ENCODE measurements at regions not wholly inside any gene's neighbourhood (a gene's known extent, or its start where the extent isn't known, plus 50 kb on each side); places are given as distances from the start of the nearest gene placed in this dataset.

DNA sequence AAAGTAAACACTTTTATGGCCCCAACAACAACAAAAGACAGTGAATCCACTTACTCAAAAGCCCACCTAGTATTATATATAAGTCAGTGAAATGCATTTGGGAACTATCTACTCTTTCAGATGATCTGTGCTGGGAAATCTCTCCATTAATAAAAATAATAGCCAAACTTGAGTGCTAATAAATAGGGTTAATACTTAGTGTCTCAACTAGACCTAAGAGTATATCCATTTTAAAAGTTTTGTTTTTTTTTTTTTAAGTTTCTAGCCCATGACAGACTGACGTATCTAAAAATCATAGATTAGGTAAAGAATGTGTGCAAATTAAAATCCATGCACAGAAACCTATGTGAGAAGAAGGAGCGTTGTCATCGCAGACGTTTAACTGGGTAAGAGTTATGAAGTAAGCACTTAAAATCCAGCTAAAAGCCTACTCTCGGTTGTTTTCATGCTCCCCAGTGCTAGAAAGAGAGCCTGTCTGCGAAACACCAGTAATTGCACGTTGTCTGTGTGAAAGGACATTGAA is 83.4 kb upstream of the PELI1 start:
- H3K4me3 ChIP-seq: peak overlapping the region; percentile 27 to 45 (median 37)

DNA sequence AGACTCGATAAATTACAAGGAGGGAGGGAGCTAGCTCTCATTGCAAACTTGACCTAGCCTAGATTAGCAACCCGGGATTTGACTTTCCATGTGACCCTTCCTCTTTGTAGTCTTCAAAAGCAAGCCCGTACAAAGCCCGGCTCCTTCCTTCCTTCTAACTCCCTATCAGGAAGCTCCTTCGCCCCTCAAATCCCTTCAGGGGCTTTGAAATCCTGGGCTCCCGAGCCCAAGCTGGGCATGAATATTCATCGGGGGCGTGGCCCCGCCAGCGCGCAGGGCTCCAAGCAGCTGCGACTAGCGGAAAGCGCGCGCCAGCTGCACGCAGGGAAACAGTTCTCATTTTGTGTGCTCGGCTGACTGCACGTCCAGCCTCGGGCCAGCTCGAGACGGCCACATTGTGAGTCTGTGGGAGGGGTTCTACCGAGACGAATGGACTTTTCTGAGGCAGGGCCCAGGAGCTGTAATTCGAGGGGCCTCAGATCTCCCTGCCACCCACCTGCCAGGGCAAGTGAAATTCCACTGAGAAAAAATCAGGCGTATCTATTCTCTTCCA is 84.0 kb upstream of the PELI1 start:
- WGBS, 10 experiments: 0 to 6% (median 1%) methylated on average over 1 to 16 of the region's 26 CpGs
- peaks cover 16 to 20% of the 10 kb centered on the region in 2 donors for H3K4me1 ChIP-seq (replicated peaks in 1 of 2)
- ATAC-seq (replicated peaks in 6 of 8): peak; percentile 96 to 99 (median 98)
- H3K27ac ChIP-seq: peak overlapping the region; percentile 51 to 72
- in situ Hi-C loops (cut with MboI; ENCODE audit: low pct_unique_long_range_greater_than_20kb in 2 of 9, low sequenced_read_pairs in 9 of 9, unreplicated experiment in 9 of 9): no loop called here
- H3K4me3 ChIP-seq: peak overlapping the region; percentile 27 to 45 (median 37)

More for the DNA sequence above, 83.4 kb upstream of the PELI1 start:
- Histone ChIP-seq H3K27ac (peak overlapping the region; percentile 16 to 43), H3K4me1 (replicated peaks in 1 of 2) (peaks cover 21 to 25% of the 10 kb centered on the region in 2 donors)
- WGBS, 10 experiments: 0 to 40% (median 16%) methylated on average over 2 to 7 of the region's 7 CpGs; no CpG with 5 or more reads in 1 of the 10 experiments
- in situ Hi-C loops (cut with MboI; ENCODE audit: low pct_unique_long_range_greater_than_20kb in 2 of 9, low sequenced_read_pairs in 9 of 9, unreplicated experiment in 9 of 9): no loop called here
- peak in 1 of 8 experiments; percentile 77 for ATAC-seq (replicated peaks in 6 of 8)

DNA sequence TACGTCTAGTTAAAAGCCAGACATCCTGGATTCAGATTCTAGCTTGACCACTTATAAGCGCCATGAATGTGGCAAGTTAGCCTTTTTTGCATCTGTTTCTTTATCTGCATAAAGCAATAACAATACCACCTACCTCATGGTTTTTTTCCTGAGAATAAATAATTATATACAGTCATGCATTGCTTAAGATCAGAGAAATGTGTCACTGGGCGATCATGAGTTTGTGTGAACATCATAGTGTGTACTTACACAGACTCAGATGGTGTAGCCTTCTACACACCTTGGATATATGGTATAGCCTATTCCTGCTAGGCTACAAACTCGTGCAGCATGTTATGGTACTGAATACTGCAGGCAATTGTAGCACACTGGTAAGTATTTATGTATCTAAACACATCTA is 84.7 kb upstream of the PELI1 start:
- H3K4me1 ChIP-seq (replicated peaks in 1 of 2): peaks cover 13 to 16% of the 10 kb centered on the region in 2 donors
- peak overlapping the region in 4 of 5 donors; percentile 27 to 39 (median 34) for H3K4me3 ChIP-seq
- in situ Hi-C loops (cut with MboI; ENCODE audit: low pct_unique_long_range_greater_than_20kb in 2 of 9, low sequenced_read_pairs in 9 of 9, unreplicated experiment in 9 of 9): no loop called here
- no peak for ATAC-seq (replicated peaks in 6 of 8)
- 57 to 100% (median 77%) methylated on average over 1 to 4 of the region's 4 CpGs for WGBS, 10 experiments
- peak overlapping the region; percentile 51 to 72 for H3K27ac ChIP-seq

DNA sequence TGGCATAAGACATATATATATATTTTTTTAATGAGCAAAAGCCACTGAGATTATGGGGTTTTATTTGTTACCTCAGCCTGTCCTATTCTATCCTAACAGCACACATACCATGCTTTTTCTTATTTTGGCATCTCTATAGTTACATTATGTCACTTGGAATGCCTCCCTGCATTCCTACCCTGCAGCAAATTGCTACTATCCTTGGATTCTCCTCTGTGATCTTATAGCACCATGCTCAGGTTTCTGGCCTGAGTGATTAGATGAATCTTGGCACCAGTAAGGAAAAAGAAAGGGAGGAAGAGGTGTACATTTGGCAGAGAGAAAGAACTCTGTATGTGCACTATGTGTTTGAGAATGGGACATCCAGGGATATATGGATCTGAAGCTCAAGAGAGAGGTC is 86.3 kb upstream of the PELI1 start:
- Histone ChIP-seq H3K27ac (no peak overlapping the region), H3K4me3 (no peak overlapping the region), H3K4me1 (replicated peaks in 1 of 2) (peaks cover 13 to 16% of the 10 kb centered on the region in 2 donors)
- no peak for ATAC-seq (replicated peaks in 6 of 8)
- in situ Hi-C loops (cut with MboI; ENCODE audit: low pct_unique_long_range_greater_than_20kb in 2 of 9, low sequenced_read_pairs in 9 of 9, unreplicated experiment in 9 of 9): no loop called here

DNA sequence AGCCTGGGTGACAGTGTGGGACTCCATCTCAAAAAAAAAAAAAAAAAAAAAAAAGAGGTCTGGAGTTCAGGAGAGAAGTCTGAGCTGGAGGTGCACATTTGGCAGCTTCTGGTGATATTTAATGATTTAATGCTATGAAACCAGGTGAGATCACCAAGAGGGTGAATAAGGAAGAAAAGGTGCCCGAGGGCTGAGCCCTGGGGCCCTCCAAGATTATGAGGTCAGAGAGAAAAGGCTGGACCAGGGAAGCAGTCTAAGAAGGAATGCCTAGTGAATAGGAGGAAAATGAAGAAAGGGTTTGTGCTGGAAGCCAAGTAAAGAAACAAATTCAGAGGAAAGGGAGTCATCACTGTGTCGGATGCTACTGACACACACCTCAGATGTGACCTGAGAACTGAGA is 88.0 kb upstream of the PELI1 start:
- ATAC-seq (replicated peaks in 6 of 8): no peak
- H3K27ac ChIP-seq: no peak overlapping the region
- in situ Hi-C loops (cut with MboI; ENCODE audit: low pct_unique_long_range_greater_than_20kb in 2 of 9, low sequenced_read_pairs in 9 of 9, unreplicated experiment in 9 of 9): no loop called here
- H3K4me3 ChIP-seq: no peak overlapping the region
- 40 to 100% (median 88%) methylated on average over 1 to 2 of the region's 2 CpGs; no CpG with 5 or more reads in 4 of the 10 experiments for WGBS, 10 experiments
- H3K4me1 ChIP-seq (replicated peaks in 1 of 2): peaks cover 12 to 13% of the 10 kb centered on the region in 2 donors

DNA sequence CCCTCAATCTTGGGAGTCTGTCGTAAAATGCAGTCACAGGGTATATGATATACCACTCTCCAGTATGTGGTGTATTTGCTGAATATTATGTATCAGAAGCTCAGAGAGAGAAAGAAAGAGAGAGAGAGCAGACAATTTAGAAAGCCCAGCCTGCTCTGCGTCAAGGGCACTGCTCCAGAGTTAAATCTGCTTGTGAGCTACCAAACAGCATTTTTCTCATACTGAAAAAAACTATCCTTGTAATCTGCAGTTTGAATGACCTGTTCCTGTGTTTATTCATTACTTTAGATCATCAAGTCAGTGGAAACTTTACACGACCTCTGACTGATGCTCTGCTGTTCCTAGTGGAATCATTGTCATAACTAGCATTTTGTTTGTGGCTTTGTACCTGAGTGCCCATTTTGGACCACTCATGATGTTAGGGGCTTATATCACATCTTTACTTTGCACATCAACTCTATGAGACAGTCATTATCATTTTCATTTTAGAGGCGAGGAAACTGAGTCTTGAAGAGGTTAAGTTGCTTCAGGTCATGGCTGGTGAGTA is 89.2 kb upstream of the PELI1 start:
- in situ Hi-C loops (cut with MboI; ENCODE audit: low pct_unique_long_range_greater_than_20kb in 2 of 9, low sequenced_read_pairs in 9 of 9, unreplicated experiment in 9 of 9): no loop called here
- no peak for ATAC-seq (replicated peaks in 6 of 8)
- Histone ChIP-seq H3K27ac (no peak overlapping the region), H3K4me1 (replicated peaks in 1 of 2) (peaks cover 7 to 8% of the 10 kb centered on the region in 2 donors), H3K4me3 (no peak overlapping the region)
- 47 to 100% (median 75%) methylated on average over 1 to 4 of the region's 4 CpGs; no CpG with 5 or more reads in 2 of the 10 experiments for whole genome bisulfite sequencing, 10 experiments

DNA sequence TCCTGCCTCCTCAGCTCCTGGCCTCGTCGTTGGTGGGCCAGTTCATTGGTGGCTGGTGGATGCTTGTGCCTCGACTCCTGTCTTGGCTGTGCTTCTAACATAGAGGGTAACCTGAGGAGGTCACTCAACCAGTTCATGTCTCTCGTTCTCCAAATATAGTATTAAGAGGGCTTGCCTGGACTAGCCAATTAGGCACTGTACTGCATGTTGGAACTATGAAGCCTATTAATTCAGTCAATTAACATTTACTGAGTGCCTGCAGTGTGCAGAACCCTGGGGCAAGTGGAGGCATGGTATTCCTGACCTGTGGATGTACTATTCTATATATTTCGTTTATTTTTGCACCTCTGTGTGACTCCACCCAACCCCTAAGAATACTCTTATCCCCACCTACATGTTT is 89.9 kb upstream of the PELI1 start:
- no peak overlapping the region for H3K27ac ChIP-seq
- ATAC-seq (replicated peaks in 6 of 8): no peak
- WGBS, 10 experiments: 52 to 100% (median 80%) methylated on average over 1 to 5 of the region's 5 CpGs; no CpG with 5 or more reads in 2 of the 10 experiments
- no peak overlapping the region for H3K4me3 ChIP-seq
- in situ Hi-C loops (cut with MboI; ENCODE audit: low pct_unique_long_range_greater_than_20kb in 2 of 9, low sequenced_read_pairs in 9 of 9, unreplicated experiment in 9 of 9): no loop called here
- H3K4me1 ChIP-seq (replicated peaks in 1 of 2): peaks cover 2 to 3% of the 10 kb centered on the region in 2 donors

DNA sequence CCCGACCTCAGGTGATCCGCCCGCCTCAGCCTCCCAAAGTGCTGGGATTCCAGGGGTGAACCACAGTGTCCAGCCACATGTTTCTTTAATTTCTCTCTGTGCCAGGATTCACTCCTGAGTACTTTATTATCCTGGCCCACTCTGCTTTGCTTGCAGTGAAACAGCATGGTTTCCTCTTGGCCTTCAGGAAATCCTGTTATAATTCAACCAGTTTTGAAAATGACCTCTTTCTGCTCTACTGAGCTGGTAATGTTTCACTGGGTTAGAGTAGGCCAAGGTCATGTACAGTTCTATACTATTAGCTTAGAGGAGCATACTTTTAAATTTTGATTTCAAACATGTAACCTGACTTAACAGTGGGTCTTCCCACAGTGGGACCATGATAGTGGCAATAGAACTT is 90.6 kb upstream of the PELI1 start:
- no peak overlapping the region for H3K27ac ChIP-seq
- 20 to 100% (median 60%) methylated on average over 1 to 3 of the region's 3 CpGs; no CpG with 5 or more reads in 5 of the 10 experiments for WGBS, 10 experiments
- no peak overlapping the region for H3K4me3 ChIP-seq
- no peak for ATAC-seq (replicated peaks in 6 of 8)
- in situ Hi-C loops (cut with MboI; ENCODE audit: low pct_unique_long_range_greater_than_20kb in 2 of 9, low sequenced_read_pairs in 9 of 9, unreplicated experiment in 9 of 9): no loop called here
- no peaks in the 10 kb centered on the region for H3K4me1 ChIP-seq (replicated peaks in 1 of 2)

DNA sequence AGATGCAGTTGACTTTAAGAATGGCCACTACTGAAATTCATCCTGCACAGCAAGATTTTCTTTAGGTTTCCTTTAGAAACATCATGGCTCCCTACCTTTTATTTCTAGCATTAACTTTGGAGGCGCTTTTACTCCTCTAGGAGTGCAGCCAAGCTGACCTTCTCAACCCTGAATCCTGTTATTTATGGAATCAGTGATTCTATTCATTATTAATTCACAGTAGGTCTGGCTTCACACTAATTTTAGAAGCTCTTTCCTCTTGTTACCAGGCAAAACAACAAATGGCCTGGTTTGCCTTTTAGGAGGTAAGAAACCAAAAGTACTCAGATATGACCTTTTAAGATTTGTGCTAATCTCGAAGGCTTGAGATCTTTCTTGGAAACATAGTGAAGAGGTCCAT is 93.0 kb upstream of the PELI1 start:
- Histone ChIP-seq H3K27ac (no peak overlapping the region), H3K4me1 (replicated peaks in 1 of 2) (no peaks in the 10 kb centered on the region), H3K4me3 (no peak overlapping the region)
- no peak for ATAC-seq (replicated peaks in 6 of 8)
- in situ Hi-C loops (cut with MboI; ENCODE audit: low pct_unique_long_range_greater_than_20kb in 2 of 9, low sequenced_read_pairs in 9 of 9, unreplicated experiment in 9 of 9): no loop called here
- 83 to 100% (median 95%) methylated on average over 2 of the region's 2 CpGs; no CpG with 5 or more reads in 2 of the 10 experiments for WGBS, 10 experiments

DNA sequence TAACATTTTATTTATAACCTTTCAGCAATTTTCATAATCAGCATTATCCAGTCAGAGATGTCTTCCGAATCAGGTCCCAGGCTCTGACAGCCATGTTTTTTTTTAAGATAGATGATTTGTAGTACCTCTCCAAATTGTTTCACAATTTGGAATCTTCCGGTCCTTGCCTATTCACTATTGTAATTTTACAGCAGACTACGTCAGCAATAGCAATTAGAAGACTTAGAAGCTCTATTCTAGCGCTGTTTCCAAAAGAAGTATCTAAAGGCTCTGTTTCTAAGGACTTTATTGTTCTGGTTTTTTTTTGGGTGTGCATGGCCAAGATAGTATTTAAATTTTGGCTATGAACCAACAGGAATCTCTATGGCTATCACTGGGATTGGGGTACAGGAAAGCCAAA is 94.6 kb upstream of the PELI1 start:
- 0 to 100% (median 95%) methylated on average over 1 to 4 of the region's 4 CpGs for WGBS, 10 experiments
- ATAC-seq (replicated peaks in 6 of 8): no peak
- no peak overlapping the region for H3K4me3 ChIP-seq
- H3K27ac ChIP-seq: no peak overlapping the region
- H3K4me1 ChIP-seq (replicated peaks in 1 of 2): no peaks in the 10 kb centered on the region
- in situ Hi-C loops (cut with MboI; ENCODE audit: low pct_unique_long_range_greater_than_20kb in 2 of 9, low sequenced_read_pairs in 9 of 9, unreplicated experiment in 9 of 9): no loop called here

DNA sequence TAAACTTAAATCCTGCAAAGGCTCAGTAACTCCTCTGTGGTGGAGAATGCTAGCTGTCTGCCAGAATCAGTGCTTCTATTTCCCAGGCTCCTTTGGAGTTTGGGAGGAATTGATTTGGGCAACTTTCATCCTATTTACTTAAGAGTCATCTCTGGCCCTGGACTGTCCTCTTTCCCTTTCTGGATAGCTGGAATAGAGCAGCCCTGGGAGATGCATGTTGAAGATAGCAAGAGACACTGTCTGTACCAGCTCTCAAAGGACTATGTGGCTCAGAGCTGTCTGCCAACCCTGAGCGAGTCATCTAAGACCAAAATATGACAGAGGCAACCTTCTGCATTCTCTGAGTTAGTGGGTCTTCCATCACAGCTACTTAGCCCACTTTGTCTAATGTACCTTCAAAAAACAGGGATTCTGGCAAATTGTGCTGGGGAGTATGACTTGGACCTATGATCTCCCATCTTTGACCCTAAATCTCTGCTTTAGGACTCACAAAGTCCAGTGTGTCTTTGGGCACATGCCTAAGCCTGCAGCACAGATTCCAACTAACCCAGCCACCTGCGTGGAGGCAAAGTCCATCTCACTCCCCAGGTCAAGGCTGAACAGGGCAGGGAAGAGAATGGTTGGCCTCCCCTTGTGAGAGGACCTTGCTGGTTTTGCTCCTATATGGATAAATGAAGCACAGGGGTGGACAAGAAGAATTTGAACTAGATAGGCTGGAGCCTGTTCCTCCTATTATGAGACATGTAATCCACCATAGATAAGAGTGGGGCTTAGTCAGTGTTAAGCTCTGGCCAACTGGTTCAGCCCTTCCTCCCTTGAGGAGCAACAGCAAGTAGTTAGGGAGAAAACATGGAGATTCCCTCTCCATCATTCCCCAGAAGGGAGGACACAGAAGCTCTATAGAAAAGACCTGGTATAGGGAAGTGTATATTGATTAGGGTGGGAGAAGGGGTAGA is 99.1 kb upstream of the PELI1 start:
- Histone ChIP-seq H3K4me3 (no peak overlapping the region), H3K27ac (no peak overlapping the region), H3K4me1 (replicated peaks in 1 of 2) (no peaks in the 10 kb centered on the region)
- in situ Hi-C loops (cut with MboI; ENCODE audit: low pct_unique_long_range_greater_than_20kb in 2 of 9, low sequenced_read_pairs in 9 of 9, unreplicated experiment in 9 of 9): no loop called here
- peak in 2 of 8 experiments; percentile 53 to 63 for ATAC-seq (replicated peaks in 6 of 8)
- WGBS, 10 experiments: 57 to 100% (median 87%) methylated on average over 1 of the region's 2 CpGs; no CpG with 5 or more reads in 6 of the 10 experiments

DNA sequence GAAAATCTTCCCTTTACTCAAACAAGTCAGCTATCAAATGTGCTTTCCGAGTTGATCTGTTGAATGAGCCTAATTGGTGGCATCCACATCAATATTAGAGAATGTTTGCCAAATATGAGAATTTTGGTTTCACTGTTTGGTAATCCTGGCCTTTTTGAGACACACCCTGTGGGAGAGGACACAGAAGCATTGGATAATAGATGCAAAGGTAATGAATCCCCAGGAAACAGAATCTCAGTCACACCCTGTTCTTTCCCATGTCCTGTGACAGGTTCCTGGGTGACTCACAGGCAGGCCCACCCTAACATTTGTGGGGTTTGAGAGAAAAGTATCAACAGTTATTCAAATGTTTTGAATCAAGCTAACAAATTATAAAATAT is 99.8 kb upstream of the PELI1 start:
- Histone ChIP-seq H3K27ac (no peak overlapping the region), H3K4me1 (replicated peaks in 1 of 2) (no peaks in the 10 kb centered on the region), H3K4me3 (no peak overlapping the region)
- 0 to 100% (median 83%) methylated on average over 1 of the region's 1 CpG; no CpG with 5 or more reads in 5 of the 10 experiments for WGBS, 10 experiments
- in situ Hi-C loops (cut with MboI; ENCODE audit: low pct_unique_long_range_greater_than_20kb in 2 of 9, low sequenced_read_pairs in 9 of 9, unreplicated experiment in 9 of 9): no loop called here
- peak in 3 of 8 experiments; percentile 50 to 91 (median 90) for ATAC-seq (replicated peaks in 6 of 8)

DNA sequence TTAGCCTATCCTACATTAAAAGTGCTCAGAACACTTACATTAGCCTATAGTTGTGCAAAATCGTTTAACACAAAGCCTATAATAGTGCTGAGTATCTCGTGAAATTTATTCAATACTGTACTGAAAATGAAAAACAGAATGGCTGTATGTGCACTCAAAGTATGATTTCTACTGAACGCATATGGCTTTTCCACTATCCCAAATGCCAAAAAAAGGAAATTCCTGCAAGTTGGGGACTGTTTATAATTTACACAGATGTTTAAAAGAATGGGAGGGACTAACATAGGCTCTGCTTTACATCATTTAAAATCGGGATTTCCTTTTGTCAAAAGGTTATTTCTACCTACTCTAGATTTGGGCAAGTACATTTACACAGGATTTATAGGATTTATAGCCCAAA is 101.4 kb upstream of the PELI1 start:
- WGBS, 10 experiments: 16 to 100% (median 61%) methylated on average over 1 to 4 of the region's 4 CpGs
- in situ Hi-C loops (cut with MboI; ENCODE audit: low pct_unique_long_range_greater_than_20kb in 2 of 9, low sequenced_read_pairs in 9 of 9, unreplicated experiment in 9 of 9): no loop called here
- H3K27ac ChIP-seq: no peak overlapping the region
- H3K4me3 ChIP-seq: no peak overlapping the region
- no peaks in the 10 kb centered on the region for H3K4me1 ChIP-seq (replicated peaks in 1 of 2)
- ATAC-seq (replicated peaks in 6 of 8): no peak
